ENCODE measurements at regions not wholly inside any gene's neighbourhood (a gene's known extent, or its start where the extent isn't known, plus 50 kb on each side); places are given as distances from the start of the nearest gene placed in this dataset.

GRCh38 chr14:78106381-78106780, 63.8 kb upstream of the NRXN3 start:
- H3K9me3 ChIP-seq (ENCODE audit: control insufficient read depth, low read length) = no peaks in the 10 kb centered on the region
- H3K9ac ChIP-seq = no peak overlapping the region
- H3K4me2 ChIP-seq (ENCODE audit: low read length) = no peak overlapping the region
- H2AFZ ChIP-seq = no peak overlapping the region
- no peaks in the 10 kb centered on the region for H3K36me3 ChIP-seq (ENCODE audit: control insufficient read depth, insufficient read depth, low read length)
- no peak overlapping the region for H3K27ac ChIP-seq
- H3K27me3 ChIP-seq (ENCODE audit: control insufficient read depth, insufficient read depth, low read length) = no peaks in the 10 kb centered on the region
- no peak overlapping the region for H3K4me3 ChIP-seq (ENCODE audit: low read depth, low read length)
- TF ChIP-seq CTCF (IDR thresholded peaks at IDR 0.05) = no peak
- no peaks in the 10 kb centered on the region for H3K79me2 ChIP-seq
- H3K4me1 ChIP-seq = no peaks in the 10 kb centered on the region

- H3K4me3 ChIP-seq (ENCODE audit: low read depth, low read length) = no peak overlapping the region
- H3K27me3 ChIP-seq (ENCODE audit: control insufficient read depth, insufficient read depth, low read length) = no peaks in the 10 kb centered on the region
- no peak overlapping the region for H3K9ac ChIP-seq
- no peaks in the 10 kb centered on the region for H3K9me3 ChIP-seq (ENCODE audit: control insufficient read depth, low read length)
- H3K79me2 ChIP-seq = no peaks in the 10 kb centered on the region
- no peak overlapping the region for H2AFZ ChIP-seq
- H3K36me3 ChIP-seq (ENCODE audit: control insufficient read depth, insufficient read depth, low read length) = no peaks in the 10 kb centered on the region
- no peak for TF ChIP-seq CTCF (IDR thresholded peaks at IDR 0.05)
- H3K4me2 ChIP-seq (ENCODE audit: low read length) = no peak overlapping the region
- H3K27ac ChIP-seq = no peak overlapping the region
- H3K4me1 ChIP-seq = no peaks in the 10 kb centered on the region
Observed at GRCh38 chr14:78107166-78107565, 63.0 kb upstream of the NRXN3 start.

- Histone ChIP-seq H3K9me3 (ENCODE audit: control insufficient read depth, low read length) (no peaks in the 10 kb centered on the region), H3K27me3 (ENCODE audit: control insufficient read depth, insufficient read depth, low read length) (no peaks in the 10 kb centered on the region), H3K4me1 (no peaks in the 10 kb centered on the region), H3K4me3 (ENCODE audit: low read depth, low read length) (no peak overlapping the region), H3K9ac (no peak overlapping the region), H2AFZ (no peak overlapping the region), H3K4me2 (ENCODE audit: low read length) (no peak overlapping the region), H3K27ac (no peak overlapping the region), H3K36me3 (ENCODE audit: control insufficient read depth, insufficient read depth, low read length) (no peaks in the 10 kb centered on the region), H3K79me2 (no peaks in the 10 kb centered on the region)
- TF ChIP-seq CTCF (IDR thresholded peaks at IDR 0.05) = no peak
Observed at GRCh38 chr14:78119440-78119839, 50.7 kb upstream of the NRXN3 start.

Measured in parathyroid adenoma (tissue), 2 donors.